ENCODE measurements at regions not wholly inside any gene's neighbourhood (a gene's known extent, or its start where the extent isn't known, plus 50 kb on each side); places are given as distances from the start of the nearest gene placed in this dataset.

DNA sequence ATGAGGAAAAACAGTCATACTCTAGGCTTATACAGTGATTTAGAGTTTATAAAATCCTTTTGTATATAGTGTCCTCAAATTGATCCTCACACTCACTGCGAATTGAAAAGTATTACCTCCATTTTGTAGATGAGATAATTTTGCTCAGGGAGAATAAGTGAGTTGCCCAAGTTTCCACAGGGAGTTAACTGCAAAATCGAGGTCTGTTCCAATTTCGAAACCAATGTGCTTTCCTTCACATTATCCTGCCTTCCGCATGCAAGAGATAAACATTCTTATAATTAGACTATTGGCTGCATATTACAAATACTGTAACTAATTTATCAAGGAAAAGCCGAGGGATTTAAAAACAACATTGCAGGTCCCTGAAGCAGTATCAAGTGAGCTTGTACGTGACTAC, 667.0 kb downstream of the SQOR start:
- DNase-seq (ENCODE audit: insufficient read length) (no peak), FAIRE-seq (no peak)
- TF ChIP-seq TAF1 (IDR thresholded peaks at IDR 0.05; ENCODE audit: borderline replicate concordance, low read depth, low read length) (no peak), POLR2A (IDR thresholded peaks at IDR 0.05; ENCODE audit: low read depth, low read length) (no peak), POLR2AphosphoS5 (IDR thresholded peaks at IDR 0.05; ENCODE audit: low read depth, low read length) (no peak)

DNA sequence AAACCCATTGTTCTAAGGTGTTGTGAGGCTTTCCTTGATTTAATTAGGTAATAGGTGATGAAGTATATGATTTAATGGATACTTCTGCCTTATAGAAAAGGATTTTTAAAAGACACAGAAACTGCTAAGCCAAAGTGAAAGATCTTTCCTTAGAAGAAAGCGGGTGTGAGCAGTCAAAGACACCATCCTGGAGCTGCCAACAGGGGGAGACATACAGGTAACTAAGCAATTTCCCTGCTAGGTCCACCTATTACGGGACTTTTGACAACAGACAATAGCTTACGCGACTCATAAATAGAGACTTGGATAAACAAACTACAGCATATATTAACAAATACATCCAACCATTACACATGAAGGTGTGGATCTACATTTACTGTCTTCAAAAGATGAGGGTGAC, 669.5 kb downstream of the SQOR start:
- no peak for TF ChIP-seq TAF1 (IDR thresholded peaks at IDR 0.05; ENCODE audit: borderline replicate concordance, low read depth, low read length)
- TF ChIP-seq POLR2A (IDR thresholded peaks at IDR 0.05; ENCODE audit: low read depth, low read length), result no peak
- TF ChIP-seq POLR2AphosphoS5 (IDR thresholded peaks at IDR 0.05; ENCODE audit: low read depth, low read length), result no peak
- DNase-seq (ENCODE audit: insufficient read length) (no peak), FAIRE-seq (no peak)

- TF ChIP-seq POLR2AphosphoS5 (IDR thresholded peaks at IDR 0.05; ENCODE audit: low read depth, low read length) (no peak), TAF1 (IDR thresholded peaks at IDR 0.05; ENCODE audit: borderline replicate concordance, low read depth, low read length) (no peak), POLR2A (IDR thresholded peaks at IDR 0.05; ENCODE audit: low read depth, low read length) (no peak)
- no peak for DNase-seq (ENCODE audit: insufficient read length)
- FAIRE-seq, result no peak
These were observed 672.9 kb downstream of the SQOR start for GRCh38 chr15:46307746-46308145.

GRCh38 chr15:46309914-46310313, 675.1 kb downstream of the SQOR start:
- no peak for DNase-seq (ENCODE audit: insufficient read length)
- no peak for FAIRE-seq
- no peak for TF ChIP-seq POLR2AphosphoS5 (IDR thresholded peaks at IDR 0.05; ENCODE audit: low read depth, low read length)
- TF ChIP-seq POLR2A (IDR thresholded peaks at IDR 0.05; ENCODE audit: low read depth, low read length), result no peak
- no peak for TF ChIP-seq TAF1 (IDR thresholded peaks at IDR 0.05; ENCODE audit: borderline replicate concordance, low read depth, low read length)

GRCh38 chr15:46312133-46312740, 677.4 kb downstream of the SQOR start:
- peak; percentile 58 for FAIRE-seq
- peak; percentile 3 for DNase-seq (ENCODE audit: insufficient read length)
- no peak for TF ChIP-seq POLR2A (IDR thresholded peaks at IDR 0.05; ENCODE audit: low read depth, low read length)
- no peak for TF ChIP-seq POLR2AphosphoS5 (IDR thresholded peaks at IDR 0.05; ENCODE audit: low read depth, low read length)
- no peak for TF ChIP-seq TAF1 (IDR thresholded peaks at IDR 0.05; ENCODE audit: borderline replicate concordance, low read depth, low read length)

- no peak for FAIRE-seq
- TF ChIP-seq TAF1 (IDR thresholded peaks at IDR 0.05; ENCODE audit: borderline replicate concordance, low read depth, low read length), result no peak
- no peak for TF ChIP-seq POLR2A (IDR thresholded peaks at IDR 0.05; ENCODE audit: low read depth, low read length)
- TF ChIP-seq POLR2AphosphoS5 (IDR thresholded peaks at IDR 0.05; ENCODE audit: low read depth, low read length), result no peak
- DNase-seq (ENCODE audit: insufficient read length), result no peak
These were observed 680.6 kb downstream of the SQOR start for GRCh38 chr15:46315434-46315833.

GRCh38 chr15:46316024-46316423, 681.2 kb downstream of the SQOR start:
- no peak for TF ChIP-seq POLR2AphosphoS5 (IDR thresholded peaks at IDR 0.05; ENCODE audit: low read depth, low read length)
- no peak for TF ChIP-seq TAF1 (IDR thresholded peaks at IDR 0.05; ENCODE audit: borderline replicate concordance, low read depth, low read length)
- no peak for TF ChIP-seq POLR2A (IDR thresholded peaks at IDR 0.05; ENCODE audit: low read depth, low read length)
- DNase-seq (ENCODE audit: insufficient read length) (no peak), FAIRE-seq (no peak)

- TF ChIP-seq POLR2AphosphoS5 (IDR thresholded peaks at IDR 0.05; ENCODE audit: low read depth, low read length), result no peak
- no peak for TF ChIP-seq POLR2A (IDR thresholded peaks at IDR 0.05; ENCODE audit: low read depth, low read length)
- no peak for TF ChIP-seq TAF1 (IDR thresholded peaks at IDR 0.05; ENCODE audit: borderline replicate concordance, low read depth, low read length)
- FAIRE-seq (no peak), DNase-seq (ENCODE audit: insufficient read length) (no peak)
These were observed 682.2 kb downstream of the SQOR start for GRCh38 chr15:46317029-46317428.

DNA sequence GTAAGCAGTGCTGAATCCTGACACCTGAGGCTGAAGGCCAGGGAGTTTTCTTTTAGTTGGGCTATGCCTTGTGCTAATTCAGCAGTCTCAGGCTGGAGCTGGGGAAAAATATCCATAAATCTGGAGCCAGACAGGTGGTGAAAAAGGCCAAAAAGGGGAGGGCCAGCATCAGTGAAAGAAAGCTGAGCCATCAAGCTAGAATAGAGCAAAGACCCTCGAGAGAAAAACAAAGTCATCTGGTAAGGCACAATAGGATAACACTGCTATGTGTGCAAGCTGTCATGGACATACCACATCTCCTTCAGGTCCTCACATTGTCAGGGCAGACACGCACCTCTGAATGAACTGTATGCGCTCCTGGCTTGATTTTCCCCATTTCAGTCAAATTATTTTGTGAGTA, 687.9 kb downstream of the SQOR start:
- TF ChIP-seq POLR2A (IDR thresholded peaks at IDR 0.05; ENCODE audit: low read depth, low read length), result no peak
- TF ChIP-seq POLR2AphosphoS5 (IDR thresholded peaks at IDR 0.05; ENCODE audit: low read depth, low read length), result no peak
- no peak for TF ChIP-seq TAF1 (IDR thresholded peaks at IDR 0.05; ENCODE audit: borderline replicate concordance, low read depth, low read length)
- DNase-seq (ENCODE audit: insufficient read length), result no peak
- no peak for FAIRE-seq

DNA sequence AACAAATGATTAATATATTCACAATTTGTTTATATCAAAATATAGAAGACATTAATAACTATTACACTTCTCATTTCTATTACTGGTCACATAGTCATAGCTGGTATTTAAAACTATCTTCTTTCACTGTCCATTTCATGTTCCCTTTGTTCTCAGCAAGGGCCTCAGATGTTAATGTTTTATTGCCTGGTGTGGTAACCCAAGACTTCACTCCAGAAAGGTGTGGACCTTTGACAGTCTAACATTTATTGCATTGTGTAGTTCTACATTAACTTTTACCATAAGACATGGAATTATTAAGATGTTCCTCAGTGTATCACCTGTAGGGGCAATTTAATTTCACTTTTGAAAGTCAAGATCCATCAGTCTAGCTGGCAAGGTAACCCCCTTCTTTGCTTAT, 691.3 kb downstream of the SQOR start:
- TF ChIP-seq TAF1 (IDR thresholded peaks at IDR 0.05; ENCODE audit: borderline replicate concordance, low read depth, low read length) (no peak), POLR2AphosphoS5 (IDR thresholded peaks at IDR 0.05; ENCODE audit: low read depth, low read length) (no peak), POLR2A (IDR thresholded peaks at IDR 0.05; ENCODE audit: low read depth, low read length) (no peak)
- FAIRE-seq (no peak), DNase-seq (ENCODE audit: insufficient read length) (no peak)

DNA sequence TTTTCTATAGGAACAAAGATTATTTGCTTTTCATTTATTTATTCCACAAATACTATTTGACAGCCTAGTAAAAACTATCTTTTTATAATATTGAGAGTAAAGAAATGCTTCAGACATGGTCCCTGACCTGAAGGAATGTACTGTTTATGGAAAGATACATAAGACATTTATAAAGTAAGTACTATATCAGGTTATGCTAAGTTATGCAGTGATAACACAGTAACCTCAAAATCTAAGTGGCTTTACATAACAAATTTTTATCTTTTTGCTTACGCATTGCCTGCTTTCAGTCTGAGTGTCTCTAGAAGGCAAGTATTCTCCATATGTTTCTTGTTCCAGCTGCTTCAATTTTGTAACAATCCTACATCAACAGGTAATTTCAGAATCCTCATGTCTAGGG, 694.0 kb downstream of the SQOR start:
- TF ChIP-seq POLR2A (IDR thresholded peaks at IDR 0.05; ENCODE audit: low read depth, low read length) (no peak), TAF1 (IDR thresholded peaks at IDR 0.05; ENCODE audit: borderline replicate concordance, low read depth, low read length) (no peak), POLR2AphosphoS5 (IDR thresholded peaks at IDR 0.05; ENCODE audit: low read depth, low read length) (no peak)
- no peak for DNase-seq (ENCODE audit: insufficient read length)
- FAIRE-seq, result no peak

- TF ChIP-seq TAF1 (IDR thresholded peaks at IDR 0.05; ENCODE audit: borderline replicate concordance, low read depth, low read length), result no peak
- no peak for TF ChIP-seq POLR2A (IDR thresholded peaks at IDR 0.05; ENCODE audit: low read depth, low read length)
- TF ChIP-seq POLR2AphosphoS5 (IDR thresholded peaks at IDR 0.05; ENCODE audit: low read depth, low read length), result no peak
These were observed 695.0 kb downstream of the SQOR start for GRCh38 chr15:46329876-46330275.

More at GRCh38 chr15:46329876-46330275, 695.0 kb downstream of the SQOR start:
- FAIRE-seq, result no peak
- no peak for DNase-seq (ENCODE audit: insufficient read length)

All from GM12892 (cell line).